CD14-positive monocyte (primary cell): ENCODE measurements at regions not wholly inside any gene's neighbourhood (a gene's known extent, or its start where the extent isn't known, plus 50 kb on each side); places are given as distances from the start of the nearest gene placed in this dataset.

ENCODE experiments used
- DNase-seq, 3 donors: peaks; one replicate each; pipeline ENCODE4 v3.0.0-alpha.2; 2011 to 2022
- H2AFZ ChIP-seq: 2 replicates; pipeline ENCODE4 v1.6.0; 2012; ENCODE audit warnings: mild to moderate bottlenecking, low read depth, low read length, inconsistent platforms; ENCODE audit not compliant: insufficient read depth, poor library complexity, severe bottlenecking
- H3K27ac ChIP-seq, 2 donors: 1 replicate in 1 of 2; 2 replicates in 1 of 2; pipeline ENCODE4 v1.5.1; 2012 to 2013; ENCODE audit warnings: low read length in 2 of 2, control low read depth in 1 of 2, inconsistent platforms in 1 of 2, low read depth in 1 of 2, mild to moderate bottlenecking in 1 of 2
- H3K27me3 ChIP-seq, 2 donors: one replicate each; pipeline versions ENCODE4 v1.6.0 to v1.6.1; 2011 to 2013; ENCODE audit warnings: low read length in 2 of 2; ENCODE audit not compliant: control insufficient read depth in 2 of 2, insufficient read depth in 2 of 2
- H3K36me3 ChIP-seq, 2 donors: replicated peaks in 1 of 2; 1 replicate in 1 of 2; 2 replicates in 1 of 2; pipeline versions ENCODE4 v1.5.1 to v1.6.1; 2012 to 2013; ENCODE audit warnings: low read length in 2 of 2, control low read depth in 1 of 2, inconsistent platforms in 1 of 2, mild to moderate bottlenecking in 1 of 2; ENCODE audit not compliant: insufficient read depth in 2 of 2, control insufficient read depth in 1 of 2
- H3K4me1 ChIP-seq, 2 donors: 1 replicate in 1 of 2; 2 replicates in 1 of 2; pipeline versions ENCODE4 v1.5.1 to v1.6.1; 2012 to 2013; ENCODE audit warnings: low read length in 2 of 2, control low read depth in 1 of 2, inconsistent platforms in 1 of 2, mild to moderate bottlenecking in 1 of 2, moderate library complexity in 1 of 2; ENCODE audit not compliant: insufficient read depth in 2 of 2, control insufficient read depth in 1 of 2
- H3K4me2 ChIP-seq: replicated peaks from 2 replicates; pipeline ENCODE3; 2012; ENCODE audit warnings: low read length, moderate library complexity, mild to moderate bottlenecking; ENCODE audit not compliant: poor library complexity, severe bottlenecking; ENCODE audit errors: extremely low read depth
- H3K4me3 ChIP-seq, 3 experiments: fragments of 200-600 bp in 1 of 3; sonication (generic) in 1 of 3; replicated peaks in 1 of 3; 1 replicate in 2 of 3; 2 replicates in 1 of 3; pipeline ENCODE4 v1.5.1; 2011 to 2013; ENCODE audit warnings: low read length in 3 of 3, mild to moderate bottlenecking in 3 of 3, control low read depth in 2 of 3, low read depth in 2 of 3, inconsistent platforms in 1 of 3, moderate library complexity in 1 of 3
- H3K79me2 ChIP-seq: 2 replicates; pipeline ENCODE4 v1.6.0; 2012; ENCODE audit warnings: mild to moderate bottlenecking, control low read depth, inconsistent platforms, low read length, moderate library complexity; ENCODE audit not compliant: insufficient read depth
- H3K9ac ChIP-seq: 2 replicates; pipeline ENCODE4 v1.6.0; 2017; ENCODE audit warnings: low read length, mild to moderate bottlenecking; ENCODE audit not compliant: insufficient read depth, poor library complexity, severe bottlenecking
- H3K9me3 ChIP-seq, 2 donors: replicated peaks in 1 of 2; 1 replicate in 1 of 2; 2 replicates in 1 of 2; pipeline versions ENCODE4 v1.5.1 to v1.6.1; 2012 to 2013; ENCODE audit warnings: low read length in 2 of 2, control low read depth in 1 of 2; ENCODE audit not compliant: control insufficient read depth in 1 of 2, insufficient read depth in 1 of 2
- H4K20me1 ChIP-seq: 2 replicates; pipeline ENCODE4 v1.6.0; 2012; ENCODE audit warnings: mild to moderate bottlenecking, low read length, control low read depth, moderate library complexity; ENCODE audit not compliant: insufficient read depth
- H3K27ac Mint-ChIP-seq, 7 donors: one replicate each; pipeline ENCODE4 v1.8.0; 2020; ENCODE audit warnings: mild to moderate bottlenecking in 7 of 7, mixed read lengths in 7 of 7, moderate library complexity in 6 of 7, inconsistent platforms in 2 of 7
- H3K27me3 Mint-ChIP-seq, 3 donors: one replicate each; pipeline ENCODE4 v1.8.0; 2021 to 2022; ENCODE audit warnings: low read depth in 3 of 3, mild to moderate bottlenecking in 3 of 3, mixed read lengths in 3 of 3, moderate library complexity in 3 of 3, inconsistent platforms in 1 of 3
- H3K36me3 Mint-ChIP-seq, 2 donors: one replicate each; pipeline ENCODE4 v1.8.0; 2020; ENCODE audit warnings: mixed read lengths in 2 of 2, inconsistent platforms in 1 of 2, mild to moderate bottlenecking in 1 of 2
- H3K4me1 Mint-ChIP-seq: one replicate; pipeline ENCODE4 v1.8.0; 2020; ENCODE audit warnings: mild to moderate bottlenecking, mixed read lengths
- H3K4me3 Mint-ChIP-seq, 2 donors: one replicate each; pipeline ENCODE4 v1.8.0; 2020; ENCODE audit warnings: mild to moderate bottlenecking in 2 of 2, mixed read lengths in 2 of 2, moderate library complexity in 1 of 2
- H3K9me3 Mint-ChIP-seq, 7 donors: one replicate each; pipeline ENCODE4 v1.8.0; 2020 to 2022; ENCODE audit warnings: mixed read lengths in 7 of 7, mild to moderate bottlenecking in 6 of 7, moderate library complexity in 6 of 7, inconsistent platforms in 2 of 7
- WGBS: methylation state at CpG from one replicate; pipeline ENCODE4 v1.1.5; 2013; ENCODE audit warnings: missing lambda C conversion rate; ENCODE audit not compliant: insufficient coverage; 5-methylcytosine and 5-hydroxymethylcytosine counted together
- intact Hi-C, 2 donors: fragments of 100-400 bp; cut with micrococcal nuclease; formaldehyde crosslinking; loops; one replicate each; pipeline versions ENCODE4 v1.15.0 to v1.15.1; 2023
- TF ChIP-seq, protein P1 (sequence below): fragments of 200-600 bp; IDR thresholded peaks from one replicate; pipeline ENCODE4 v1.8.0; 2022; ENCODE audit warnings: antibody characterized with exemption, mild to moderate bottlenecking

DNA sequence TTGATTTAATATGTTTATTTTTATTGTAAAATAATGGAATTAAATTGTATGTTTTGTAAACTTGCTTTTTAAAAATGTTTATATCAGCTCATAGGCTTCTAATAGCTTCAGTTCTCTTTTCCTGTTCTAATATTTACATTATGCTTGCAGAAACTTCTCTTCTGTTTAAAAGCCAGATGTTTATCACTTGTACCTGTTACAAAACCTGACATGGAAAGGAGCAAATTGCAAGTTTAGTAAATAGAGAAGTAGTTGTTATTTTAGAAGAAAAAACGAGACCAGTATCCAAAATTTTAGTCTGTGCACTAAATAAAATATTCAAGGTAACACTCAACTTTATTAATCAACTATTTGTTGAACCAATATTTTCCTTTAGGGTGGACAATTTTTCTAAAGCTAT is 69.4 kb upstream of the GUCY1A1 start:
- DNase-seq, result no peak
- Histone ChIP-seq H2AFZ (no peak overlapping the region), H3K4me1 (no peaks in the 10 kb centered on the region), H3K9ac (no peak overlapping the region), H3K36me3 (no peaks in the 10 kb centered on the region), H3K79me2 (no peaks in the 10 kb centered on the region), H4K20me1 (no peaks in the 10 kb centered on the region), H3K4me2 (no peak overlapping the region), H3K9me3 (no peaks in the 10 kb centered on the region), H3K27me3 (no peaks in the 10 kb centered on the region), H3K4me3 (no peak overlapping the region), H3K27ac (no peak overlapping the region)
- Mint-ChIP-seq H3K27ac (no peak overlapping the region), H3K36me3 (no peaks in the 10 kb centered on the region), H3K9me3 (peaks cover 0 to 3% (median 0%) of the 10 kb centered on the region in 7 donors), H3K27me3 (no peaks in the 10 kb centered on the region), H3K4me1 (no peaks in the 10 kb centered on the region), H3K4me3 (no peak overlapping the region)
- intact Hi-C loops, result no loop called here
- no CpG with 5 or more reads among the region's 1 CpG for WGBS
- TF ChIP-seq, protein P1, sequence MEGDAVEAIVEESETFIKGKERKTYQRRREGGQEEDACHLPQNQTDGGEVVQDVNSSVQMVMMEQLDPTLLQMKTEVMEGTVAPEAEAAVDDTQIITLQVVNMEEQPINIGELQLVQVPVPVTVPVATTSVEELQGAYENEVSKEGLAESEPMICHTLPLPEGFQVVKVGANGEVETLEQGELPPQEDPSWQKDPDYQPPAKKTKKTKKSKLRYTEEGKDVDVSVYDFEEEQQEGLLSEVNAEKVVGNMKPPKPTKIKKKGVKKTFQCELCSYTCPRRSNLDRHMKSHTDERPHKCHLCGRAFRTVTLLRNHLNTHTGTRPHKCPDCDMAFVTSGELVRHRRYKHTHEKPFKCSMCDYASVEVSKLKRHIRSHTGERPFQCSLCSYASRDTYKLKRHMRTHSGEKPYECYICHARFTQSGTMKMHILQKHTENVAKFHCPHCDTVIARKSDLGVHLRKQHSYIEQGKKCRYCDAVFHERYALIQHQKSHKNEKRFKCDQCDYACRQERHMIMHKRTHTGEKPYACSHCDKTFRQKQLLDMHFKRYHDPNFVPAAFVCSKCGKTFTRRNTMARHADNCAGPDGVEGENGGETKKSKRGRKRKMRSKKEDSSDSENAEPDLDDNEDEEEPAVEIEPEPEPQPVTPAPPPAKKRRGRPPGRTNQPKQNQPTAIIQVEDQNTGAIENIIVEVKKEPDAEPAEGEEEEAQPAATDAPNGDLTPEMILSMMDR, result no peak

DNA sequence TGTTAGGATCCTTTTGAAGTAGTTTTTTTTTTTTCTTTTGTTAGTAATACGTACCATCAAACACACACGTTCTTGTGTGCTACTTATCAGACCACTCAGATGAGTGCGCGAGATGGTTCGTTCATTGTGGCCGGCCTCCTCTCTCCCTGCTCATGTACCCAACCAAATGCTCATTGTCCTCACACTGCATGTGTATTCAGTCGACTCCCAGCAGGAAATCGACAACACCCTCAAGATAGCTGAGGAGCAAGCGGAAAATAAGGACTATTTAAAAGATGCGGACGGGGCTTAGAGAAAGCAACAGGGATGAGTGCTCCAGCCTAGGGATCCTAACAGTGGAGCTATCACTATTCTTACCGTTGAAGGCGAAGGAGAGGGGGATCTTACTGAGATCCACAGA is 72.9 kb upstream of the GUCY1A1 start:
- H3K36me3 Mint-ChIP-seq, result no peaks in the 10 kb centered on the region
- TF ChIP-seq, protein P1, result no peak
- Histone ChIP-seq H3K4me2 (no peak overlapping the region), H3K9ac (no peak overlapping the region), H3K79me2 (no peaks in the 10 kb centered on the region), H2AFZ (no peak overlapping the region), H3K4me3 (no peak overlapping the region), H3K9me3 (no peaks in the 10 kb centered on the region), H4K20me1 (no peaks in the 10 kb centered on the region), H3K27me3 (no peaks in the 10 kb centered on the region), H3K4me1 (no peaks in the 10 kb centered on the region), H3K36me3 (no peaks in the 10 kb centered on the region), H3K27ac (no peak overlapping the region)
- intact Hi-C loops, result no loop called here
- no peaks in the 10 kb centered on the region for H3K4me1 Mint-ChIP-seq
- no peak overlapping the region for H3K27ac Mint-ChIP-seq
- H3K9me3 Mint-ChIP-seq, result peaks cover 0 to 3% (median 0%) of the 10 kb centered on the region in 7 donors
- H3K27me3 Mint-ChIP-seq, result no peaks in the 10 kb centered on the region
- no peak for DNase-seq
- WGBS, result 98% methylated on average over 5 of the region's 13 CpGs
- H3K4me3 Mint-ChIP-seq, result no peak overlapping the region
